ENCODE measurements at regions not wholly inside any gene's neighbourhood (a gene's known extent, or its start where the extent isn't known, plus 50 kb on each side); places are given as distances from the start of the nearest gene placed in this dataset.
A peak's percentile ranks its signal among the peaks of the same experiment; 100 is the strongest.

GRCh38 chr2:118309946-118310680 lies 221.8 kb downstream of the INSIG2 start:
- no peaks in the 10 kb centered on the region for H3K27me3 ChIP-seq (replicated peaks)
- H3K4me3 ChIP-seq (ENCODE audit: low read depth, low read length), result peak overlapping the region; percentile 56
- H3K36me3 ChIP-seq (replicated peaks), result no peaks in the 10 kb centered on the region
- DNase-seq, result peak; percentile 27
- H3K27ac ChIP-seq, result no peak overlapping the region
- no peak for TF ChIP-seq CTCF (IDR thresholded peaks at IDR 0.05; ENCODE audit: low read depth, low read length, missing control alignments)
- in situ Hi-C loops (cut with HindIII; ENCODE audit: low pct_ligation_motif_present, low sequenced_read_pairs), result no loop called here

- in situ Hi-C loops (cut with HindIII; ENCODE audit: low pct_ligation_motif_present, low sequenced_read_pairs), result no loop called here
- H3K36me3 ChIP-seq (replicated peaks), result no peaks in the 10 kb centered on the region
- no peaks in the 10 kb centered on the region for H3K27me3 ChIP-seq (replicated peaks)
- H3K27ac ChIP-seq, result no peak overlapping the region
- no peak for TF ChIP-seq CTCF (IDR thresholded peaks at IDR 0.05; ENCODE audit: low read depth, low read length, missing control alignments)
- H3K4me3 ChIP-seq (ENCODE audit: low read depth, low read length), result peak overlapping the region; percentile 56
- no peak for DNase-seq
Observed at GRCh38 chr2:118309257-118309945, 221.1 kb downstream of the INSIG2 start.

- in situ Hi-C loops (cut with HindIII; ENCODE audit: low pct_ligation_motif_present, low sequenced_read_pairs), result no loop called here
- Histone ChIP-seq H3K27me3 (replicated peaks) (no peaks in the 10 kb centered on the region), H3K36me3 (replicated peaks) (no peaks in the 10 kb centered on the region), H3K27ac (no peak overlapping the region), H3K4me3 (ENCODE audit: low read depth, low read length) (no peak overlapping the region)
- no peak for TF ChIP-seq CTCF (IDR thresholded peaks at IDR 0.05; ENCODE audit: low read depth, low read length, missing control alignments)
- no peak for DNase-seq
Observed at GRCh38 chr2:118307864-118308263, 219.6 kb downstream of the INSIG2 start.

- TF ChIP-seq CTCF (IDR thresholded peaks at IDR 0.05; ENCODE audit: low read depth, low read length, missing control alignments), result no peak
- in situ Hi-C loops (cut with HindIII; ENCODE audit: low pct_ligation_motif_present, low sequenced_read_pairs), result no loop called here
Observed at GRCh38 chr2:118301248-118301647, 213.0 kb downstream of the INSIG2 start.

GRCh38 chr2:118300832-118301231 lies 212.6 kb downstream of the INSIG2 start:
- in situ Hi-C loops (cut with HindIII; ENCODE audit: low pct_ligation_motif_present, low sequenced_read_pairs), result no loop called here
- no peak overlapping the region for H3K27ac ChIP-seq
- H3K27me3 ChIP-seq (replicated peaks), result no peaks in the 10 kb centered on the region
- no peak for TF ChIP-seq CTCF (IDR thresholded peaks at IDR 0.05; ENCODE audit: low read depth, low read length, missing control alignments)
- H3K4me3 ChIP-seq (ENCODE audit: low read depth, low read length), result no peak overlapping the region
- DNase-seq, result no peak
- no peaks in the 10 kb centered on the region for H3K36me3 ChIP-seq (replicated peaks)

More at GRCh38 chr2:118301248-118301647, 213.0 kb downstream of the INSIG2 start:
- H3K27ac ChIP-seq, result no peak overlapping the region
- no peaks in the 10 kb centered on the region for H3K27me3 ChIP-seq (replicated peaks)
- H3K36me3 ChIP-seq (replicated peaks), result no peaks in the 10 kb centered on the region
- H3K4me3 ChIP-seq (ENCODE audit: low read depth, low read length), result no peak overlapping the region
- DNase-seq, result no peak
